HTR-8/SVneo (cell line): ENCODE measurements at regions not wholly inside any gene's neighbourhood (a gene's known extent, or its start where the extent isn't known, plus 50 kb on each side); places are given as distances from the start of the nearest gene placed in this dataset.

Experiments
- DNase-seq: peaks from one replicate; pipeline ENCODE4 v3.0.0; 2011; ENCODE audit warnings: low spot score, mixed read lengths; ENCODE audit not compliant: insufficient read length
- FAIRE-seq: peaks from 2 replicates; lab custom pipeline; 2011; peaks lifted over from hg19 to GRCh38; lab: Jason Lieb, UNC

DNA sequence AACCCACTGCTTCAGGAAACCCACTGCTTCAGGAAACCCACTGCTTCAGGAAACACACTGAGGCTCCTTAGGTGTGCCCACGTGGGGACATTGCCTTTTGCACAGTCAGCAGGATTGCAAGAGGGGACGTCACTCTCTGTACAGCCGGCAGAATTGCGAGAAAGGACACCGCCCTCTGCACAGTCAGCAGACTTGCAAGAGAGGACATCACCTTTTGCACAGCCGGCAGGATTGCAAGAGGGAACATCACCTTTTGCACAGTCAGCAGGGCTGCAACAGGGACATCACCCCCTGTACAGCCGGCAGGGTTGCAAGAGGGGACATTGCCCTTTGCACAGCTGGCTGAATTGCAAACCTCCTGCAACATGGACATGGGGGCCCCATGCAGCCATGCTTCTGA lies 407.6 kb downstream of the GLRX3 start:
- DNase-seq = no peak
- FAIRE-seq = no peak

DNA sequence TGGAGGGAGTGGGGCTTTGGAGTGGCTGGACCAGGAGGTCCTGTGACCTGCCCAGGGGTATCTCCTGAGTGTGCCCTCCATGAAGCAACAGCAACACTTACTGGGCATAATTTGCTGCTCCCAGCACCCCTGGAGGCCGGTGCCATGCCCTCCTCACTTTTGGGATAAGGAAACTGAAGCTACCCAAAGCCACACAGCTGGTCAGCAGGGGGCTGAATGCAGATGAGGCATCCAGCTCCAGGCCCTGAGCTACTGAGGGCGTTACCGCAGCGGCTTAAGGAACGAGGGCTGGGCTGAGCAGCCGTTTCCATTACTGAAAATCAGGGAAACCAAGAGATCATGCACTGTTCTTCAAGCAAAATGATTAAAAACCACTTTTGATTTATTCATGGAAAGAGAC lies 408.9 kb downstream of the GLRX3 start:
- no peak for DNase-seq
- no peak for FAIRE-seq

DNA sequence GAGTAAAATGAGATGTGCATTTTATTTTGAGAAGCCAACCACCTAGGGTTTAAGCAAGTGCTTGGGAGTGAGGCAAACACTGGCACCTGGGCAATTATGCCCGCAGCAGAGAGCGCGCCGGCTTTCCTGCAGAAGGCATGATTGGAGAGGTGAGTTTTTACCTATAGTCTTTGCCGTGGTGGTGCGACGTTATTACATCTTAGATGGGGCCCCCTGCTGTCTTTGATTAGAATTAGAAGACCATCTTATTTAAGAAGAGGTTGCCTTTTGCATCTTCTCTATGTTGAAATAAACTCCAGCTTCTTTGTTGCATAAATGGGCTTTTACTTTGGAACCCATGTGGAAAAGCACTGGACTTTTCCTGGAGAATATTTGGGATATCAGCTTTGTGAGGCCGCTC lies 409.5 kb downstream of the GLRX3 start:
- FAIRE-seq (no peak), DNase-seq (no peak)

DNA sequence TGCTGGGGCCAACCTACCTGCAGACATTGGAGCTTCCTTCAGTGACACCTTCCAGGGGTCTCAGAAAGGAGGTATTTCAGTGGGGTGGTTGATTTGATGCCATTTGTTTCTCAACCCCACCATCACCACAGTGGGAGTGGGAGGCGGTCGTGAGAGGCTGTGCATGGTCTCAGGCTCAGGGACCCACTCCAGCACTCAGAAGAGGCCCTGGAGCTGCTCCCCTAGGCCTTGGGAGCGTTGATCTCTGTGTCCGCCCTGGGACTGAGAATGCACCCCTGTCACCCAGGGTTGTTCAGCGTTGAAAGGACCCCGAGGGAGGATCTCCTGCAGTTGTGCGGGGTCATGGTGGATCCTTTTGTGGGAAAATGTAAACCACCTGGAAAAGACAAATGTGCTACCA lies 410.6 kb downstream of the GLRX3 start:
- FAIRE-seq = no peak
- no peak for DNase-seq

DNA sequence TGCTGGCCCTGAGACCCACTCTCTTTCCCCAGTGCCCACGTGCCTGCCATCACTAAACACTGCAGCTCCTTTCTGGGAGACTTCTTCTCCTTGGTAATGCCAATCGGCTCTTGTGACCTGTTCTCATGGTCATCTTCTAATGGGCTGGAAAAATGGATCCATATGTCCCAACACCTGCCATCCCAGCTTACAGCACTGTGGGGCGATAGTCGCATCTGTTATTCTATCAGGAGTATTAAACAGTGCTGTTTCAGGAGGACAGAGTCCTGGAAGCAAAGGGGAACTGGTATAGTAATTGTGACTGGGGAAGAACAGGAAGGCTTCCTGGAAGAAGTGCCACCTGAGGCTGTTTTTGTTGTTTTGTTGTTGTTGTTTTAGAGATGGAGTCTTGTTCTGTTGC lies 411.2 kb downstream of the GLRX3 start:
- no peak for FAIRE-seq
- no peak for DNase-seq

DNA sequence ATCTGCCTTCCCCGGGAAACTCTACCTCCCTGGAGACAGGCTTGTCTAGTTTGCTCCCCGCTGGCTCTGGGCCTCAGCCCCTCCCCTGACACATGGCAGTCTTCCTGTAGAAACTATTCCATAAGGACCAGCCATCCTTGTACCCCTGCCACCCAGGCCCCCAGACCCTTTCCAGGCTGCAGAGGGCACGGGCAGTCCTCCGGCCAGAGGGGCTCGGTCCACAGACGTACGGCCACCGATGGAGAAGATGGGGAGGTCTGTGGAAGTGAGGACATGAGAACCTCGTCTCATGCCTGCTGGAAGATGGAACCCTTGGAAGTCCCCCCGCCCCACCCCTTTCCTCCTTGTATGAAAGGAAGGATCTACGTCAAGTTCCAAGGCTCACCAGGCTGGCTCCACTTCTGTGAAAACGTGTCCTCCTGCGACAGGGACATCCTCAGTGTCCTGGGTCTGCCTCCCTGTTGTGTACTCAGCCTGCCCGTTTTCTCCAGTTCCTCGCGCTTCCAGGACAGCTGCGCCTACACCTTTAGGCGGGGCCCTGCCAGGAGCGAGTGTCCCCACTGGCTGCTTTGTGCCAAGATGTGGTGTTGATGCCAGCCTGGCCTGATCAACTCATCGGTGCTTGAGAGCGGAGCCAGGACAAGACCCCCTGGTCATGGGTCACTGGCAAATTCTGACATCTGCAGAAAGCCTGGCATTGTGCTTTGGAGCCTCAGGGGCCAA lies 414.9 kb downstream of the GLRX3 start:
- no peak for DNase-seq
- no peak for FAIRE-seq

DNA sequence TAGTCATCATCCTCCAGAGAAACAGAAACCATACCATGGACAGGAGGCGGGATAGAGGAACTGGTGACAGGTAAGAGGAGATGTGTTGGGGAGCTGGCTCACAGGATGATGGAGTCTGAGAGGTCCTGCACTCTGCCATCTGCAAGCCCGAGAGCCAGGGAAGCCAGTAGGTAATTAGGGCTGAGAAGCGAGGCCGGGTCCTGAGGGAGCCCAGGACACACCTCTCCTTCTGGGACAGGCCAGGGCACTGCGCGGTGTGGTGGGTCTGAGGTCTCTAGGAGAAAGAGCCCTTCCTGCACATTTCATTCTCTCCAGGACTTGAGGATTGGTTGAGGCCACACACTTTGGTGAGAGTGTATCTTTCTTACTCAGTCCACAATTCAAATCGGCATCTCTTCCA lies 415.5 kb downstream of the GLRX3 start:
- FAIRE-seq = no peak
- no peak for DNase-seq

DNA sequence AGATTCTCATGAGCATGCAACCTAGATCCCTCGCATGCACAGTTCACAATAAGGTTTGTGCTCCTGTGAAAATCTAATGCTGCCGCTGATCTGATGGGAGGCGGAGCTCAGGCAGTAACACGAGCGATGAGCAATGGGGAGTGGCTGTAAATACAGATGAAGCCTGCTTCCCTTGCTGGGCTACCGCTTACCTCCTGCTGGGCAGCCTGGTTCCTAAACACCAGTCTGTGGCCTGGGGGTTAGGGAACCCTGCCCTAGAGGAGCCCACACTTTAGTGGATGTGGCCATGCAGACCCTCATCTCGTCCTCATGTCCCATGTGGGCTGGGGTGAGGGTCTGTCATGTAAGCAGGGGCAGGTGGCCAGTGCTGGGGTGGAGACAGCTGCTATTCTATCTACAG lies 417.6 kb downstream of the GLRX3 start:
- FAIRE-seq (no peak), DNase-seq (no peak)

DNA sequence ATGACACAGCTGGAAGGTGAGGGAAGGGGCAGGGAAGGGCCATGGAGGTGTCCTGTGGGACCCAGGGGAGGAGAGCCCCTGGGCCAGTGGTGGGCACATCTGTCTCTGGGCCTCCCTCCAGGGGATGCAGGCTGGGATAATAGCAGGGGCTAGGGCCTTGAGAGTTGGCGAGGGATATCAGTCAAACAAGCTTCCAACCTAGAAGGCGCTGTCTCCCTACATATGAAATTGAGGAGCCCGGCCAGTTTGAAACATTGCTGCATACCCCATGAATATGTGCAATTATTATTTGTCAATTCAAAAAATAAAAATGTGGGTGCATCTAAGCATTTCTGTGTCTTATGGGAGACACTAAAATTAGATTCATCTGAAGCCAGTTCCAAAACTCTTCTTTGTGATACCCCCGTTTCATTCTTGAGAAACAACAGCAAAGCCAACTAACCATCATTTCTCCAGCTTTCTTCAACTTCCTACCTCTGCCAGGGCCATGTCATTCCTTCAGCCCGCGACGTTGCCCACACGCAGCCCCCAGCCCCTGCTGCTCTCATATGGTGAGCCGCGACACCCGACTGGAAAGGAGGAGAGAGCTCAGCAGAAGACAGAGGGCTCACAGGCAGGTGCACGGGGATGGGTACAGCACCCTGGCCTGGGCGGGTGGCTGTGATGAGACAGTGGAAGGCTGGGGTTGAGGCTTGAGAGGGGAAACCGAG lies 418.7 kb downstream of the GLRX3 start:
- DNase-seq = no peak

DNA sequence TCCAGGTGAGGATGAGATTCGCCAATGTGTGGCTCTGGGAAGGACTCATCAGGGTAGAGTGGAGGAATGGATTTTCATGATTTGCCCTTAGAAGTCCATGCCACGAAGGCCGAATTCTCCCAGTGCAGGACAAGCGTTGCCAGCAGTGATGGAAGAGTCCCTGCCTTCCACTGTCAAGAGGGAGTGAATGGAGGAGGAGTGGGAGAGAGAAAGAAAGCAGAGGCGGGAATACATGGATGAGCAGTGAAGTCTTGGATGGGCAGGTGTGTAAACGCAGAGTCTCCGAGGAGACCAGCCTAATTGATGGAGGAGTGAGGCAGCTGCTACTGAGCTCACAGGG lies 419.2 kb downstream of the GLRX3 start:
- FAIRE-seq (no peak), DNase-seq (no peak)

More for the DNA sequence above, 418.7 kb downstream of the GLRX3 start:
- no peak for FAIRE-seq

DNA sequence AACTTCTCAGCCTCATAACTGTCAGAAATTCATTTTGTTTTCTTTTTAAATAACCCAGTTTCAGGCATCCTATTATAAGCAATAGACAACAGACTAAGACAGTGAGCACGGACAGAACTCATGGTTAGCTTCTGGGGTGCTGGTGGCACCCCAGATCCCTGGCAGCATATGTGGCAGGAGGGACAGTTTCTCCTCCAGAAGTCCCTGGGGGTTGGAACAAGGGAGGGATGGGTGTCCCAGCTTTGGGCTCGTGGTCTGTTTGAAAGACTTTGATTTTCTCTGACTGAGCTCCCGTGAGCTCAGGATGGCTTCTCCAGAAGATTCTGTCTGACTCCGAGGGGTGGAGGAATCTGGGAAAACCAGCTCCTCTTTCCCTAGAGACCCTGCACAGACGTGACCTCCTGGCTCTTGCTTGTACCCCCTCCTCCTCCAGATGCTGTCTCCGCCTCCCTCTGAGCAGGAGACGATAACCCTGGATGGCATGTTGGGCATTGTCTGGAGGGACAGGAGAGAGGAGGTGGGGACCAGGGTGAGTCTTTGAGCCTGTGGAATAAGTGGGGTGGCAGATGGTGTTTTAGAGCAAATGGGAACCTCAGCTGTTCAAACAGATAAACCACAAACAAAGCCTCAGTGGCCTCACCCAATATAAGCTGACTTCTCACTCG lies 421.1 kb downstream of the GLRX3 start:
- no peak for FAIRE-seq
- no peak for DNase-seq

DNA sequence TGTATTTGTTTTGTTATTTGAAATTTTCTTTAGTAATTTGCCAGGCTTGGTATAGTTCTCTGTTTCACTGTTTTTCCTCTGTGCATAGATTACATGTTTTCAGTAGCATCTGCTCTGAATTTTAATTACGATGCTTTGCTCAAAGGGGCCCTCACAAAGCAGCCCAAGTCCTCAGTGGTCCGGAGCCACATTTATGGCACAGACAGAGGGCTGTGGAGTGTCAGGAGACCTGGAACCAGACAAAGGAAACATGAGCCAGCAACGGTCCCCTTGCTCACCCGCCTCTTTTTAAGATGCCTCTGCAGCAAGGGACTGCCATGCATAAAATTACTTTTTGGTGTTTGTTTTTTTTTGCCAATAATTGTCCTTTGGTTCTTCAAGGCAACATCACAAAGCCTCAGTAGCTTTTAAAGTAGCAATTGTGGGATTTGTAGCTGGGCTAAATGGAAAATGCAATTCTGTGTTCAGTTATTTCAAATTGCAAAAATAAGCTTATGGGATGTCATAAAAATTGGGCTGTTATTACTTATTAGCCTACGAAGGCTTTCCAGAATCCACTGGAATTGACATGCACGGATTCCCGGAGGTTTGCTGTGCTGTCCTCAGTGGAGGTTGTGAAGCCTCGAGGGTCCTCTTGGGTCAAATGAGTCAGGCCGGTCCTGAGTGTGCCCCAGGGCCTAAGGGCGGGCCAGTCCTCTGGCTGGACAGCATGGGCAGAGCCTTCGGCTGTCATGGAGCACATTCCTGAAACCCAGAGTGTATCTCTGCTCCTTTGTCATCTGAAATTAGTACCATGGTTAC lies 422.8 kb downstream of the GLRX3 start:
- DNase-seq (no peak), FAIRE-seq (no peak)

DNA sequence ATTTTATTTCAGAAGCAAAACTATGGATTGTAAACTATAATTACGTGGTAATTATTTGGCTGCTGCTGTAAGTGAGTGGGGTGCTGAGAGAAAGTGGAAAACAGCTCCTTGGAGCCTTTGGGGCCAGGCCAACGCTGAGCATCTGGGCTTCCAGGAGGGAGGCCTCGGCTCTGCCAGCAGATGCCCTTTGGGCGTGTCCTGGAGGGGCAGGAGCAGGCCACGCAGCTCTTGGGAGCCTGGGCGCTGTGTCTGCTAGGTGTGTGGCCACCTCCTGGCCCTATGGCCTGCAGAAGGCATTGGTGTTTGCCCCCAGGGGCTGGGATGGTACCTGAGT lies 423.3 kb downstream of the GLRX3 start:
- DNase-seq (no peak), FAIRE-seq (no peak)

DNA sequence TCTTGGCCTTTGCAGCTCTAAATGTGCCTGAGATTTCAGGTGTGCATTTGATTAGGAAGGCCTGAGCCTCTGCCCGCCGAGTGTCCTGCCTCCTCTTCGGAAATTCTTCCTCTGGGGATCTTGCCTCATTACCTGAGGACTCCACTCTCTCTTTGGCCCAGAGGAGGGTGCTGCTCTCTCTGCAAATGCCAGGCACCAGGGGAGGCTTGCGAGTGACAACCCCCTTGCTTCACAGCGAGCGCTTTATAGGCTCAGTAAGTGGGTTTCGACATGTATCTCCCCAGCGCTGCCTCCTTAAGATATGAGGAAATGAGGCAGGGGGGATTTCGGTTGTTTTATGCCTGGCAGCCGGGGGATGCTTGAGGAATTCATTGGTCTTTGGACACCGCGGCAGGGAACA lies 423.9 kb downstream of the GLRX3 start:
- FAIRE-seq (no peak), DNase-seq (no peak)

DNA sequence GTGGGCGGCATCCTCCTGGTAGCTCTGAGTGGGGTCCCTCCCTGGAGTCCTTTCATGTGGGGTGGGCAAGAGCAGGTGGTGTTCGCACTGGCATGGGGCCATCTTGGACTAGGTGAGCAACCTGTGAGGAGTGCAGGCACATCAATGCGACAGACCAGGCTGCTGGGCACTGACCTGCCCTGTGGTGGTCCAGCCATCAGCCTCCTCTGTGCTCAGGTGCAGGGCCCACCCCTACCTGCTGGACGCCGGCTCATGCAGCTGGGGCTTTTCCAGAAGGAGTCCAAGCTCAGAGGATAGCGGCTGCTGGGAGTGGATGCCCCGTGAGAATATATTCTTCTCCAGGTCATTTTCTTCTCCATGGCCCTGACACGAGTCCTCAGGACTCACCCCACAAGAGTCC lies 424.4 kb downstream of the GLRX3 start:
- DNase-seq (no peak), FAIRE-seq (no peak)

DNA sequence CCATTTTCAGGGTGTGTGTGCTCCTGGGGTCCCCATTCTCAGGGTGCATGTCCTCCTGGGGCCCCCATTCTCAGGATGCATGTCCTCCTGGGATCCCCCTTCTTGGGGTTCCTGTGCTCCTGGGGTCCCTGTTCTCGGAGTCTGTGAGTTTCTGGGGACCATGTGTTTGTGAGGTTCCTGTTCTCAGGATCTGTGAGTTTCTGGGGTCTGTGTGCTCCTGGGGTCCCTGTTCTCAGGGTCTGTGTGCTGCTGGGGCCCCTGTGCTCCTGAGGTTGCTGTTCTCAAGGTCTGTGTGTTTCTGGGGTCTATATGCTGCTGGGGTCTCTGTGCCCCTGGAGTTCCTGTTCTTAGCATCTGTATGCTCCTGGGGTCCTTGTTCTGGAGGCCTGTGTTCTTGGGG lies 425.5 kb downstream of the GLRX3 start:
- DNase-seq = no peak
- FAIRE-seq = no peak

DNA sequence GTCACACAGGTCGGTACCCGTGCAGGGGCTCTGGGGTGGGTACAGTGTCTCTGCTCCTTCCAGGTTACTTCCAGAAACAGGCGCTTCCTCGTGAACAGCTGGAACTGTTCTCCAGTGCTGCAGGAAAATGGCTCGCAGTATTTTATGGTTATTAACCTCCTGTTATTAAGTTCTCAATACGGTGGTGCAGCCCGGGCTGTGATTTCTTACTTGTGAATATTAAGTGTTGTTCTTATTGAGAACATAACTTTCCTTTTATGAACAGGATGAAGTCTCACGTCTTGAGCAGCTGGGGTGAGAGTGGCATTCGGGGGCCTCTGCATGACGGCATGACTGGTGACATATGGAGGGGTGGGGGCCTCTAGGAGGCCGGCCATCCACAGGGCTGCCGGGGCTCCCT lies 430.8 kb downstream of the GLRX3 start:
- FAIRE-seq (no peak), DNase-seq (no peak)

DNA sequence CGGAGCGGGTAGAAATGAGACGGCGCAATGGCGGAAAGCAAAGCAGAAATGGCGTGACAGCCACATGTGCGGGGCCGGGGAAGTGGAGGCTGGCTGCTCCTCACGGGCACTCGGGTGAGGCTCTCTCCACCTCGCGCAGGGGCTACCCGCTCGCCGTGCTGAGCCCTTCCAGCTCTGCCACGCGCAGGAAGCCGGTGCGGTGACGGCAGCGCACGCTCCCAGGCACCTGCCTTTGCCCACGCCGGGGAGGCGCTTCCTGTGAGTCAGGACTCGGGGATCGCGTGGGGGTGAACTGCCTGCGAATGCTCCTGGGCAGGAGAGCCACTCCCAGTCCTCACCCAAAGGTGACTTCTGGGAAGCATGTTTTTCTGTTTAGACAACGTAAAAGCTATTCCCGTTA lies 431.2 kb downstream of the GLRX3 start:
- DNase-seq (no peak), FAIRE-seq (no peak)

DNA sequence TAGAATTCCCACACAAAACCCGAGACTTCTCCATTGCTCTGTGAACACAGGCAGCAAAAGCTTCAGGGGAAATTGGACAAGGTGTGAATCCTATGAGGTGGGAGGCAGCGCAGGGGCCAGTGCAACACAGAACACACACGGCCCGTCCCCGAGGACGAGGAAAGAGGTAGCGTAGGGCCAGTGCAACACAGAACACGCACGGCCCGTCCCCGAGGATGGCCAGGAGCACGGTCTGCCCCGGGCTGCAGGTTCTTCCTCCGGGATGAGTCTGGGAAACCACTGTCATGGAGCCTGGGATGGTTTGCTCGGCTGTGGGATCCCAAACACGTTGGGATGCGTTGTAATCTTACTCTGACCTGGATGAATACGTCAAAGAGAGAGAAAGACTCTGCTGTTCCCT lies 432.1 kb downstream of the GLRX3 start:
- DNase-seq = no peak
- FAIRE-seq = no peak

DNA sequence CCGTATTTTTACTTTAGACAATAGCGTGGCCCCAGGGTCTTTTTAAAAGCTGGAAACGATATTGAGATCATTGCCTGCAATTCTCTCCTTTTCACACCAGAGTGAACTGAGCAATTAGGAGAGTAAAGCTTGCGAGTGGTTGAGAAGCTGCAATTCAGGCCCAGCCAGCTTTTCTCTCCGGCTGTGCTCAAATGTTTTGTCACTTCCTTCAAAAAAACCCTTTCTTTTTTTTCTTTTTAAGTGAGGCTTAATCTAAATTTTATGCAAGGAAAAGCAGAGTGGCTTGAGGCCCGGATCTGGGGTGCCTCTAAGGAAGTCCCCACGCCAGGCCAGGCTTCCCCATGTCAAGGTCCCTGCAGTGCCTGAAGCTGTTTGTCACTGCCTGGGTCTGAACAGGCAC lies 433.9 kb downstream of the GLRX3 start:
- no peak for FAIRE-seq
- no peak for DNase-seq

DNA sequence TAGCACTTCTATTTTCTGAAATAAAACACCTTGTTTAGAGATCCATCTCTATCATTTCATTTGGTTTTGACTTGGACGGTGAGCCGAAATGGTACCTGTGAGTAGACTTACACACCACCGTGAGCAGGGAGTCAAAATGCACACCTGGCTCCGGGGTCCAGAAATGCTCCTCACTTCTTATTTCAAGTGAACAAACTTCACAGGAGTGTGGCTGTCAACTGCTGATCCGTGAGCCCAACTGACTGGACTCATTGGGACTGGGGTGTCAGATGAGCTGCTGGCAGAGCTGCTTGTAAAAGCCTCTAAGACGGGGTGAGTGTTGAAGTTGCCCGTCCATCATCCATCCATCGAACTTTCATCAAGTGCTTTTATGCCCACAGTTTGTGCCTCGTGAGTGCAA lies 435.5 kb downstream of the GLRX3 start:
- DNase-seq (no peak), FAIRE-seq (no peak)
